Activated CD8-positive, alpha-beta memory T cell treated with anti-CD3 and anti-CD28 coated beads, Interleukin-2, amount 50 U/mL, for 48 hours (primary cell): ENCODE measurements at regions not wholly inside any gene's neighbourhood (a gene's known extent, or its start where the extent isn't known, plus 50 kb on each side); places are given as distances from the start of the nearest gene placed in this dataset.

Source experiments
- DNase-seq: peaks from one replicate; pipeline ENCODE4 v3.0.0-alpha.2; 2020

- DNase-seq: no peak
Observed at GRCh38 chr12:75974323-75975187, 57.0 kb downstream of the PHLDA1 start.

DNA sequence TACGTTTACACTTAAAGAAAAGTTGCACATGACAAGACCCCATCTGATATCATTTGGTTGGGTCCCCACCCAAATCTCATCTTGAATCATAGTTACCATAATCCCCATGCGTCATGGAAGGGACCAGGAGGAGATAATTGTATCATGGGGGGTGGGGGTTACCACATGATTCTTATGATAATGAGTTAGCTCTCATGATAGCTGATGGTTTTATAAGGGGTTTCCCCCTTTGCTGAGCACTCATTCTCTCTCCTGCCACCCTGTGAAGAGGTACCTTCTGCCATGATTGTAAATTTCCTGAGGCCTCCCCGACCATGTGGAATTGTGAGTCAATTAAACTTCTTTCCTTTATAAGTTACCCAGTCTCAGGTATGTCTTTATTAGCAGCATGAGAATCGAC, 60.3 kb downstream of the PHLDA1 start:
- no peak for DNase-seq

- no peak for DNase-seq
Observed at GRCh38 chr12:75970310-75970709, 61.3 kb downstream of the PHLDA1 start.

GRCh38 chr12:75969768-75970167, 61.8 kb downstream of the PHLDA1 start:
- no peak for DNase-seq

DNA sequence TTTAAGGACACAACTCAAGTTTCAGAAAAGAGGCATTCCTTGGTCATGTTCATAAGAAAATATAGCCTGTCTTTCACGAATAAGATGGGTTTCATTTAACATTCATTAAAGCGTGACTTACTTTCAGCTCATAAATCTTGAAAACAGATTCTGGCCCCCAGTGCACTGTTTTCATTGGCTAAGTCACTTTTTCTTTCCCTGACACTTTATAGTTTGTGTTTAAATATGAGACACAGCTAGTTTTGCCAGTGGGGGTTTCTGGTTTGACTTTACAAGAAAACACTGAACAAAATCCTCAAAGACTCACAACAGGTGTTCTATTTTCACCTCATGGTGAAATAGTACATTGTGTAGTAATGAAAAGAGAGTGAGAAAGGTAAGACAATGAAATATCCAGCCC, 65.9 kb downstream of the PHLDA1 start:
- no peak for DNase-seq

GRCh38 chr12:75964150-75964549, 67.4 kb downstream of the PHLDA1 start:
- DNase-seq: no peak

DNA sequence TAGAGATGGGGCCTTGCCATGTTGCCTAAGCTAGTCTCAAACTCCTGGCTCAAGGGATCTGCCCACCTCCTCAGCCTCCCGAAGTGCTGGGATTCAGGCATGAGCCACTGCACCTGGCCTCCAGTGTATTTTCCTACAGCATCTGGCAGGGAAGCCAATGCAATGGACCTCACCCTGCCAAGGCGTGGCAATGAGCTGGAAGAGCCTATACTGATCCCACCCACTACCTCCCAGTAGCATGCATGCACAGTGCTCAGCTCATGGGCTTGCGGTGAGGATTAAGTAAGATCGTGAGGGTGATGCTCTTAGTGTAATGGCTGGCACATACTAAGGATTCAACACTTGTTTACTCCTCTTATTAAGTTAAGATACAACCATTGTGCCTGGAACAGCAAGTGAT, 69.7 kb downstream of the PHLDA1 start:
- DNase-seq: no peak

DNA sequence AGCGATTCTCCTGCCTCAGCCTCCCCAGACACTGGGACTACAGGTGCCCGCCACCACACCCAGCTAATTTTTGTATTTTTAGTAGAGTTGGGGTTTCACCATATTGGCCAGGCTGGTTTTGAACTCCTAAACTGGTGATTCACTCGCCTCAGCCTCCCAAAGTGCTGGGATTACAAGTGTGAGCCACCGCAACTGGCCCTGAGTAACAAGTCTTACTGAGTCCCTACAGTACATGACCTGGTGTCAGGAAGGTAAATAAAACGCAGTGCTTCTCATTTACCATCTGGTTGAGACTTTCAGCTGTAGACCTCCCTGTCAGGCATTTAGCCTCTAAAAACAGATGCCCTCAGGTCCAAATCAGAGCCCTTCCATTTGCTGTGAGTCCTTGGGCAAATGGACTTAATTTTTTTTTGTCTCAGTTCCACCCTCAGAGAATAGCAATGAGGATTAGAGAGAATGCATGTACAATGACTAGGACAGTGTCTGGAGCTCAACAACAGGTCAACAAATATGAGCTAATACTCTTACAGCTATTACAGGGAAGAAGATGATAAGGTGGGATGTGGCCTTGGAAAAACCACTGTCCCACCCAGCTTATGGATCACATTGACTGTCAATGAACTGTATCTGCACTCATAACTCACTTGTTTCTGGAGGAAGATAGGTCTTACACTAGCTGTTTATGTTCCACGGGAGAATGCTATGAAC, 70.5 kb downstream of the PHLDA1 start:
- DNase-seq: no peak

DNA sequence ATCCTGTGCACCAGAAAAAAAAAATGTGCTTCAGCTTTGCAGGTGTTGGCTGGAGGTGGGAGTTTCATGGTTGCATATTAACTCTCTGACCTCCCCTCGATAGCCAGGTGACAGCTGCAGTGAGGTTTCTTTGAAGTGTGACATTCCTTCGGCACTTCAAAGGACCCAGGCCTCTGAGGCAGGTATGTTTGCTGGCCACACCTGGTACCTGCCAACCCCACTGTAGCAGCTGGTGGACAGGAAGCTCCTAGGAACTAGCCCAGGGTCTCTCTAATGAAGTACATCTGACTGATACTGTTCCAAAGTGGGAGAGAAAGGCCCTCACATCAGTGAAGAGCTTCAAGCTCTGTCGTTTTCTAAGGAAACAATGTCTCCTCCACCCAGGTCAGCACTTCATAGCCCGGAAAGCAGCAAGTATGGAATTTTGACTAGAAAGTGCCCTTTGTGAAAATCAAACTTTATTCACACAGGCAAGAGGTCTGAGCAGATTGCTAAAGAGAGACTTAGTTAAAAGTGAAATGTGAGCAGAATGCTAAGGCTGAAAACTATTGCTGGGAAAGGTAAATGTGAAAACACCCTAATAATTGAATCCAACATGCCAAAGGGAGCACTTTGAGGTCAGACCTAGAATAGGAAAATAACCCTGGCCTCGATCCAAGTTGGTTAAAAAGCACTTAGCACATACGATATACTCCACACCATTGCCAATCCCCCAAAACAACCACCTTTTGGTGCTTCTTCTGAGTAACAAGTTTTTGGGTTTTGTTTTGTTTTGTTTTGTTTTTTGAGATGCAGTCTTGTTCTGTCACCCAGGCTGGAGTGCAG, 71.3 kb downstream of the PHLDA1 start:
- no peak for DNase-seq

GRCh38 chr12:75959506-75959905, 72.1 kb downstream of the PHLDA1 start:
- DNase-seq: no peak

DNA sequence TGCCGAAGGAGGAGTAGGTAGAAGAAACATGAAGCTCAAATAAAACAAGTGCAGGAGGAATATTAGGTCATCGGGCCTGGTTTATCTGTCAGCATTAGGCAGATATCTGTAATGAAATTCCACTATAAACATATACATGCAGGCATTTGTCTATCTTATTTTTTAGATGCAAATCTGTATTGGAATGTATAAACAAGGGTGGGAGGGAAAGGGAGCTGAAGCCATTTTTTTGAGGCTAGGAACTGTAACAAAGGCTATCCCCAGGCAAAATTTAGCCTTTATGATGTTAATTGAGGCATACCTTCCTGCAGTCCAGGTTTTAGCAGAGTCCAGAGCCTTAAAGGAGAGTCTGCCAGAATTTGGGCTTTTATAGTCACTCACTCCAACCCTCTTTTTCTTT, 72.5 kb downstream of the PHLDA1 start:
- DNase-seq: no peak

- no peak for DNase-seq
Observed at GRCh38 chr12:75955251-75955650, 76.3 kb downstream of the PHLDA1 start.

DNA sequence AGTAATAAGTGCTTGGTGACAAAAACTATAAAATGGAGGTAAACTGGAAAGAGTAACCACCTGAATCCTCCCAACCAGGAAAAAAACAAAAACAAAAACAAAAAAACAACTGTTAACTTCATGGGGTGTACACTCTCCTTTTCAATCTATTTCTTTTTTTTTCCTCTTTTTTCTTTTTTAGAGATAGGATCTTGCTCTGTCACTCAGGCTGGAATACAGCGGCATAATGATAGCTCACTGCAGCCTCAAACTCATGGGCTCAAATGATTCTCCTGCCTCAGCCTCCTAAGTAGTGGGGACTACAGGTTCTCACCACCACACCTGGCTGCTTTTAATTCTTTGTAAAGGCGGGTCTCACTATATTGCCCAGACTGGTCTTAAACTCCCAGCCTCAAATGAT, 76.8 kb downstream of the PHLDA1 start:
- no peak for DNase-seq

DNA sequence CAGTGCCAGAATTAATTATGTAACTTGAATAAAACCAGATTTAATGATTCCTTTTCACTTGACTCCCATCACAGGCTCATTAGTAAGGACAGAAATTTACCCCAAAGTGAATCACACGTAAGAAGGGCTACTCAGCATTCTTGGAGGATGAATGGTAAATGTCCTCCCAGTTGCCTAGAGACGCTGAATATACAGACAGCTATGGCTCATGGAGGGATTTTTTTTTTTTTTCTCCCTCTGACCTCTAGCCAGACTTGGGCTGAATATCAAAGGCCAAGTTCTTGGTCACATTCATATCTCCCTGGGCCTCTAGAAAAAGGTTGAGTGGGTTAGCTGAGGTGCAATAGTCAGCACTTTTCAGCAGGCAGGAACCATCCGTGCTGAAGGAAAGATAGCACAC, 77.5 kb downstream of the PHLDA1 start:
- no peak for DNase-seq

DNA sequence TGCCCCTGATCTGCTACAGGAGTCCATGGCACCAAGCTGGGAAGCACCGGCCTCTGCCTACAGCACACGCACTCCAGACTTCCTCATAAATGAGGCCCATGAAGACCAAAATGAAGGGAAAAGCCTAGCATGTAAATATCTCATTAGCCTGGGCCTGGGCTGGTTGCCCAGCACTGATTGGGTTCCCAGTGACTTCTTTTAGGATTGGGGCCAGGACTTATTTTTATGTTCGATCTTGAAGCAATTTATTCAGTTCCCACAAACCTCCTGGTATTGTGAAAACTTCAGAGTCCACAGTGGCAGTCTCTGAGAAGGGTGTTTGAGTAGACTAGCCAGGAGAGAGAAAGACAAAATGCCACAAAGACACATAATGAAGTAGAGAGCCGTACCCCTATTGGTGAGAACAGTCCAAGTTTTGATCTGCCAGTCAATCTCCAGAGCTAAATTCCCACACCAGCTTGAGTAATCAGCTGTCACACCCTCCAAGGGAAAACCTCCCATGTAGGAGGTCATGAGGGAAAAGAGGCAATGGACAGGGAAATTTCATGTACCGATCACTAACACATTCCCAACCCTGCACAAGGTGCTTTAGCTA, 78.2 kb downstream of the PHLDA1 start:
- no peak for DNase-seq

DNA sequence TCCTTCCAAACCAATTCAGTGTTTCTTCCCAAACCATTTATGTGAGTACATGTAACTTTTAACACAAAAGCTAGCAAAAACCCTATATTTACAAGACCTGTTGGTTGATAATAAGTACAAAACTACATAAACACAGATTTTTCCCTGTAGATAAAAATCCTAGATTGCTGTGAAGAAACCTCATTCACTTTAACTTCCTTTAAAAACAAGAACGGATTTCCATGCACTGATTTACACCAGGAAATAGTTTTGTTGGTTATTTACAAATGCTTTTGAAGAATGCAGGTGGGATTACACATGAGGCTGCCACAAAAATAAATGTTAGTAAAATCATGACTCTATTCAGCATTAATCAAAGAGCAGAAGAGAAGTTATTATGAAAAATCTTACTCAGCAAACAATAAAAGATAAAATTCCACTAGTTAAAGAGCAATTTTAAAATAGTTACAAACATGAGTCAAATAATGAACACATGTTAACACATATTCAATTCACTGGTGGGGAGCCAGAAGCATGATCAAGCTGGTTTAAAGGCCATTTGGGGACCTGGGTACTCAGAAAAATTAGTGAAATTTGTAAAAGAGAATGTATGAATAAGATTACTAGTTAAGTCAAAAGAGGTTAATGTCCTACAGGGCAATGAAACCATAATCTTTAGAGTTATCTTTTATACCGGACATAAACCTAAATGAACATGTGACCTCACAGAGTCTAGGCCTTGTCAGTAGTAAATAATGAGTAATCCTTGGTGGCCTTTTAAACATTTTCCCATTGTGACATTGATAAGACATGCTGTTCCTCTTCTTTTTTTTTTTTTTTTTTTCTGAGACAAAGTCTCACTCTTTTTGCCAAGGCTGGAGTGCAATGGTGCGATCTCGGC, 79.9 kb downstream of the PHLDA1 start:
- DNase-seq: no peak

- no peak for DNase-seq
Observed at GRCh38 chr12:75947156-75947723, 84.3 kb downstream of the PHLDA1 start.

- no peak for DNase-seq
Observed at GRCh38 chr12:75945581-75945980, 86.0 kb downstream of the PHLDA1 start.

GRCh38 chr12:75944905-75945432, 86.6 kb downstream of the PHLDA1 start:
- no peak for DNase-seq

DNA sequence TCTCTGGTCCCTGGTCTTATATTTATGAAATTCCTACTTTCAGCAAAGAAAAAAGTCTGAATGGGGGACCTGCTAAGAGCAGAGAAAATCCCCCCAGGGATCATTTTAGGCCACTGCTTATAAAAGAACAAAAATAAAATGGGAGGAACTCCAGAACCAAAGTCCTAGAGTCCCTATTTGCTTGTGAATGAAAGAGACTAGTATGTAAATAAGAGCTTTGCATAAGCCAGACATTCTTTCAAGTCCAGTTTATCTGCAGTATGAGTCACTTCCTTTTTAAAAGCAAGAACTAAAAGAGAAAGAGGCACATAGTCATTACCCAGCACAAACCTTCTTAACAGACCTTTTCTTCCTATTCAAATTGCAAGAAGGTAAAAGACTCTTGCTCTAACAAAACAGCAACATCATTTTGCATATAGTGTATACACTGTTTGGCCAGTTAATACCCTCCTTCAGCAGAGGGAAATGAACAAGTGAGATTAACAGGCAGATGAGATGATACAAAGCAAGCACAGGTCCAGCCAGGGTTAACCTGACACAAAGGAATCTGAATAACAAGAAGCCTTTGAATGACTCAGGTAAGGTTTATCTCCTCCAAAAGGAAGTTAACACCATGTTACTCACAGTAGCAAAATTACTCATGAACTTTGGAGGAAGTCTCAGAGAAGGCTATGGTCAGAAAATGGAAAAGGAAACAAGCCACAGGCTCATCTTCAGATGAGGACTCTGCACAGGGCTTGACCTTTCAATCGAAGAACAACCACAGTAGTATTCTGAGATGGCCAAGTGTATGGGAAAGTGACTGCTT, 87.3 kb downstream of the PHLDA1 start:
- DNase-seq: no peak

GRCh38 chr12:75943730-75944096, 87.9 kb downstream of the PHLDA1 start:
- no peak for DNase-seq
